Amygdala (tissue), 56 donors: ENCODE measurements at regions not wholly inside any gene's neighbourhood (a gene's known extent, or its start where the extent isn't known, plus 50 kb on each side); places are given as distances from the start of the nearest gene placed in this dataset.

ENCODE experiments used
- DNase-seq, 56 donors: peaks; one replicate each; lab custom pipeline; 2025; lab: John Stamatoyannopoulos, UW

DNA sequence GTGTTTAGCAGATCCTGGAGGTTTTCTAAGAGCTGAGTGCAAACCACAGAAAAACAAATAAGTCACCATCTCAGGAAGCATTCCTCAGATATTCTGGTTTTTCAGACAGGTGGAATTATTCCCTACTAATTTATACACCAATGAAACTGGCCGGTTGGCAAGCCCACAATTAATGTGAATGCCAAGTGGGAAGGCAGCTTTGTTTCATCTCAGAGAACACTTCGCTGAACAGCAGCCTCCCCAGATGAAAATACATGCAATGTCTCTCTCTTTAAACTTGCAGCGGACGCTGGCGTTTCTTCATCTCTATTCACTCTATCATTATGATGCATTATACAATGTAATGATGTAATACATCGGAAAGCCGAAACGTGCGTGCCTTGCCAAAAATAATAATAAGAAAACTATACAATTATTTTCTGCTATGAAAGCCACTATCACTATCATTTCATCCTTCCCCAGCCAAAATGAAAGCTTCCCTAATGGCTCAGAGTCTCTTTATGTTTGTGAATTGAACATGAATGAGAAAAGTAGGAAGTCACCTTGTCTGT lies 649.4 kb downstream of the BCL11A start:
- DNase-seq = no peak

DNA sequence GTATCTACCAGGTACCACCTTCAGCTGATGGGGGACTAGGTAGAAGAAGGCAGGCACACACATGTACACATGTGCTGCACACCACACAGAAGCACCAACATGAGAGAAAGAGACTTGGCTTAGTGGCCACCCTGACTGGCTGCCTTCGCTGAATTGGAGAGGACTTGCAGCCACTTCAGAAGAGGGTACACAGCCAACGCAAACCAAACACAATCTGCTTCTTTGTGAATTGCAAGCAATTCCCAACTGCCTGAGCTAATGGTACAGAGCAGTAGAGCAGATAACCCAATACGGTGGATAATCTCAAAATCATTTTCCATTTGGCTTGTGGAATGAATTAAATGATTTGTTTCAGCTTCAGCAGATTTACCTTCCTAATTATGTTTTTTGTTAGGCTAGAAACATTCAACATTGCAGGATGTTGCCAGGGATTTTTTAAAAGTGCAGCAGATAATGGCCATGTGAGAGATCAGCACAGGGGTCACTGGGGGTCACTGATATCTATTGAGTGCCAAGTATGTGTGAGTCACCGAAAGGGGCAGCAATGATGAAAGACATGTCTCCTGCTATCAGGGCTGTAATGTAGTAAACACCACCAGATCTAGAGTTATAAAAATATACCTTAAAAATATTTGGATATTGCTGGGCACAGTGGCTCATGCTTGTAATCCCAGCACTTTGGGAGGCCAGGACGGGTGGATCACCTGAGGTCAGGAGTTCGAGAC lies 652.6 kb downstream of the BCL11A start:
- no peak for DNase-seq

DNA sequence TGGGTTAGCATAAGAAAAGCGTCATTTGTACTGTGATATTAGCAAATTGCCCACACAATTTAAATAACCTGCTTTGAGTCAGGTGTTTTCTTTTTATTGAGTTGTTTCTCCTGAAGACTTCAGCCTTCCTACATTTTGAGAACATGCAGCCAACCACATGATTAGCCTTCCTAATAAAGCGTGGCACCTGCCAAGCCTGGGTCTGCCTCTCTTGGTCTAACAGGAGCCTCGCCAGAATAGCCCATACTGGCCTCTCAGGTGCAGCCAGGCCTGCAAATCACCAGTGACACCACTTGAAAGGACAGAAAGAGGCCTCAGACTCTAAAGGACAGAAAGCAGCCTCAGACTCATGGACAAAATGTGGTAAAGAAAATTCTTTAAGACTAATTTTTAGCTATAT lies 653.8 kb downstream of the BCL11A start:
- no peak for DNase-seq

DNA sequence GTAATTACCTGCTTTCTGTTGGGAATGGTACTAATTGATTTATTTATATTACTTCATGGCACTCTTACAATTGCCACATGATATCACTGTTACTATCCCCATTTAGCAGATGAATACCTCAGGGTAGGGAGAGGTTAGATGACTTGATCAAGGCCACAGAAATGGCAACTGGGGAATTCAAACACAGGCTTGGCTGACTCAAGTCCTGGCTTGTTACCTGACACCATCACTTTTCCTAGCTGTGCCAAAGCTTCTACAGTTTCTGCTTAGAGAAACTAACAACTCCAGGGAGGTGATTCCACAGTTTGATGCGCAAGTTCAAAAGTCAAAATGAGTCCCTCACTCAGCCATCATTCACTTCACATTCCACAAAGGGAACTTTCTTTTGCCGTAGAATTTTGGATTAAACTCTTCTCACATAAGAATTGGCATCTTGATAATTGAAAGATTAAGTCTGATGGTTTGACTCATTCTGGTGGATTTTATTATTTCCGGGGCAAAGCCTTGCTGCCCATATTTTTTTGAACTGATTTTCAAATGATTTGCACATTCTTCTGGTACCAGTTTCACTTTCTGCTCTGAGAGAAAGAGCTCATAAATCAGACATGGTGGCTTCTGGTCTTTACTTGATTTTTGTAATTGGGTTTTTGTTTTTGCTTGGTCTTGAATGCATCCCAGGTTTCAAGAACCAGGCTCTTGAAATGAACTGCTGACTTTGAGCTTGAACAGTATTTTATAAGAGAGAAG lies 656.8 kb downstream of the BCL11A start:
- no peak for DNase-seq

DNA sequence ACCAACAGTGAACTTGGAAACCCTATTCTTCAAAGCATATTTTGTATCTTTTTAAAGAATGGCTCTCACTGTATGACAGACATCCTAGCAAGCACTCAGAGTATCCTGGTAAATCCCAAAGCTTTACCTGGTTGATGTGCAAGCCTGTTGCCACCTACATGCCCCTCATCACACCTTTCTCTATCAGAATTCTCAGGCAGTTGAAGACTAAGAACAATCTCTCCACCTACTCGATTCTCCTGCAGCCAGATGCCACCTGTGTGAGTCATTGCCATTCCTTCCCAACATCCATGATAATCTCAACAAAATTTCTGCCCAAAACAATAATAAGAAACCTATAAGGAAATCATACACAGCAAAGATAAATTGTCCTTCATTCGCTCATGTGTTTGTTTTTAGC lies 659.8 kb downstream of the BCL11A start:
- no peak for DNase-seq

DNA sequence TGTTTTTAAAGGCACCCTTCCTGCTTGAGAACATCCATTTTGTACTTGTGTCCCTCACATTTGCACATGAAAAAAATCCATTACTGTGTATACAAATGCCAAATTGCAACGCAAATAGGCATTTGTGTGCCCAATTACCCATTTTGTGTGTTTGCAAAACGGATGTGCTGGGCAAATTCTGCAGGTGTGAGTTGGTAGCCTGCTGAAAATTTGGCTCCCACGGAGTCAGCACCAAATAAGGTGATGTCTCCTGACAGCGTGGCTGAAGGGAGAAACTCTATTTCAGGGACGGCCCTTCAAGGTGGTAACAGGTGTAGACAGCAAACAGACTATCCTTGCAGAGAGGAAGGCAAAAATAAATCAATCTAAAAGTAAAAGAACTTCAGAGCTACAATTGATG lies 661.1 kb downstream of the BCL11A start:
- no peak for DNase-seq

DNA sequence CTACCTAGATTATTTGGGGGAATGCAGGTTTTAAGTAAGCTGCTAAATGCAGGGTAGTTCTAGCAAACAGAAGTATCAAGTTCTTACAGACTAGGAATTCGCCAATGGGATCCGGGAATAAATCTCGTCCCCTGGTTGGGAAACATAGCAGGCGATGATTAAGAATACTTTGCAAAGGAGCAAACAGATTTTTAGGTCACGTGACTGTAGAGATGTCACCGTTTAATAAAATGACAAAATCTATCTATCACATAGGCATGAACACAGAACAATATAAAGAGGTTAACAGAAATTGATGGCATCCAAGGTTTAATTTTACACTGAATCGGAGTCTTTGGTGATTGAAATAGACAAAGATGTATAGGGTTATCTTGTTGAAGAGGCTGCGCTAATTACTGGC lies 664.1 kb downstream of the BCL11A start:
- no peak for DNase-seq

DNA sequence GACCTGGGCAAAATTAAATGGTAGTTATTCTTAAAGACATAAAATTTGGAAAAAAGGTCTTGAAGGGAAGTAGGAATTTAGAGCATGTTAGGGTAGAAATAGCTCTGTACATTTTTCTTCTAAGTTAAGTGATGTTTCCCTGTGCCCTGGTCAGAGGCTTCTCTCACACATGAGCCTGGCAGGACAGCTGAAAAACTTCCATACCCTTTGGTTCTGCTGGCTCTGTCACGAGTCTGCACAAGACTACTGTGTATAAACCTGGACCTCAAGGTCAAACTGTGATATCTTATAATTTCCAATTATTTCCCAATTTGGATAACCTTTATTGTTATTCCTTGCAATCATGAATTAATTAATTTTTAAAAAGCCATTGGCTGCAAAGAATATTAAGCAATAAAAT lies 664.7 kb downstream of the BCL11A start:
- DNase-seq = no peak

DNA sequence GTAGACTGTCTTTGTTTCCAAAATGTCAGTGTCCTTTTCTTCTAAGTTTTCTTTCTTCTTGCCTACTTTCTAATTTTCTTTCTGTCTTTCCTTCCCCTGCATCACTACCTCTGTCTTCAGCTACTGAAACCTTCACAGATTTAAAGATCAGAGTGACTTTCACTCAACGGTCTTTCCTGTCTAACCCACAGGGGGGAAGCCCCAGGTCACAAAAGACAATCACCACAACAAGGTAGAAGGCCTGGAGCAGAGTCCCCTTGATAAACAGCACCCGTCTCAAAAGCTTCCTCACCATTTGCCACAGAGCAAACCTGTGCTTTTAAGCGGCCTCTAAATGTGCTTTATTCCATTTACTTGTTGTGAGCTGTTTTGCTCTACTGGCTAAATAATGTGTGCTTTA lies 665.4 kb downstream of the BCL11A start:
- DNase-seq = no peak

DNA sequence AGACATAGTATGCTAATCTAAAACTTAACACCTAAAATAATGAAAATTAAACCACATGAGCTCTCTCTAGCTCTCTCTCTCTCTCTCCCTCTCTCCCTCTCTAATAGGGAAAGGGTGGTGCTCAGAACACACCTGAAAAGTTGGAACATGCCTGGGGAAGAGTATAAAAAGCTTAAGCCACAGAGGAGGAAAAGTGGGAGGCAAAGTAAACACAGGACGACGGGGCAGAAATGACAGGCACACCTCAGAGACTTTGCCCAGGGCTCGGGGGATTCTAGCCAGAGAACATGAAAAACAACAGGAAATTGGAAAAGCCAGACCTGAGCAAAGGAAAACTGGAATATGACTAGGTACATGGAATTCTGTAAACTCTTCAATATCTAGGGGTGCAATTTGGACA lies 666.1 kb downstream of the BCL11A start:
- DNase-seq = no peak

DNA sequence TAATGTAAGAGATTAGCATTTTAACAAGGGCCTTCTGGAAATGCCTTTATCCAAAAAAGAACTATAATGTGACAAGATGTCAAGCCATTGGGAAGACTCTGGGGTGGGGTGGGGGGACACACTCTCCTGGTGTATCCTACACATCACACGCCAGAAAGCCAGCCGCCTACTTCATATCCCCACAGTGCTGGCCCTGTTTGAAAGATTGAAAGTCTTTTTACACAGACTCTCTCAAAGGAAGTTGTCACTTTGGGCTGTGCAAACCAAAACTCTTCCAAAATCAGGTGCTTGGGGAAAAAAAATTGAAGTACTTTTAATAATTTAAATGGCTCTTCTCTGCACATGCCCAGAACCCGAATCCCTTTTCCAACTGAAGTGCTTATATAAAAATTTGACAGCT lies 666.7 kb downstream of the BCL11A start:
- no peak for DNase-seq

DNA sequence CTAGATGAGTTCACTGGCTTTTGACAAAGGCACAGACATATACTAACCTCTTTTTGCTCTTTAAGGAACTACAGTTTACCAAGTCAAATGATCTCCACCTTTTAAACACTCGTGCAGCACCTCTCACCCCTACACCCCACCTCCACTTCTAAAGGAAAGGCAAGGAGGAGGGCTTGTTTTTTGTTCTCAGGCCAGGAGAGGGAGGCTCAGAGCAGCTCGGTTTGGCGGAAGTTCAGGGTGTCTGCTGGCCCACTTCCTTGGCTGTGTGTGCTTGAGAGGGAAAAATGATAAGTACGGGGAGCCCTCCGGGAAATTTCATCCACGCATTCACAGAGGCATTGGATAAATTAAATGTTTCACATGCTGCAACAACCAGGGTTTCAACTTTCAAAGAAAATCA lies 667.9 kb downstream of the BCL11A start:
- no peak for DNase-seq

DNA sequence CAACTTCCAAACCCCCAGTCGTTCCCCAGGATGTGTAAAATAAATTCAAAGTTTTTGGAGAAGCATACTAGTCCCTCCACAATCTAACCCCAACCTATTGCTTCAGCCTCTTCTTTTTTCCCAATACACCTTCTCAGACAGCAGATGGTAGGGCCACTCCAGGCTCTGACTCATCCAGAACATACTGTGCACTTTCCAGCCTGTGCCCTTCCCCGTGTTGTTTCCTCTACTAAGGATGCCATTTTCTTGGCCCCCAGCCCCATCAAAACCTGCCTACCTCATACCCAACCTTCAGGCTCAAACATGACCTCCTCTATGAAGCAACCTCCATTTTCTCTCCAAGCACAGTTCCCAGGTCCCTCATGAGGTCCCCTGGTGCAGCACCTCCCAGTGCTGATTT lies 669.3 kb downstream of the BCL11A start:
- no peak for DNase-seq

DNA sequence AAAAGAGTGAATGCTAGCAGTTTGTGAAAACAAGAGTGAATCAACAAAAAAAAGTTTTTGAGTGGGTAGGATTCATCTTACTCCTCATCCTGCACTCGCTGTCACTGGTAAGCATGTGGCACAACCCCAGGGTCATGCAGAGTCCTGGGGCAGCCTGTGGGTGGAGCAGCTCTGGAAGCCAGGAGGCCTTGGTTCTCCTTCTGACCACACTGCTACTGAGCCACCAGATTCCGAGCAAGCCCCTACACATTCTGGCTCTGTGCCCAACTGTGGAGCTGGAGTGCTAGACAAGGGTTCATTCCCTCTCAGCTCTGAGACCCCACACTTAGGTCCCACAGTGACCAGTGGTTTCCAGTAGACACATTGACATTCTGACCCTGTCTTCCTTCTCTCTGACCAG lies 670.6 kb downstream of the BCL11A start:
- DNase-seq = no peak

DNA sequence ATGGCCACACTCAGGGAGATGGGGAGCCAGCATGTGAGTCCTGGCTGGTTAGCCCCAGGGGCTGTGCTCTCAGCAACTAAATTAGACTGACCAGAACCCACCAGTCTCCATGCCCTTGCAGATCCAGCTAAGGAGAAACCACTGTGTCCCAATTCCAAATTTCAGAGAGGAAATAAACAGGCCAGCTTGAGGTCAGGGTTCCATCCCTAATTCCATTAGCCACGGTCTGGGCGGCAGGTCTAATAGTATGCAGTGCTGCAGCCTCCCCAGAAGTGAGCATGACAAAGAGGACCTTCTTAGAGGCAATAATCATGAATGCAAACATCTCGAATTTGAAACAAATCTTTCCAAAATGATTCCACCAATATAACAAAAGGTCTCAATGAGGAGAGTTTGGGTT lies 671.2 kb downstream of the BCL11A start:
- DNase-seq = no peak

DNA sequence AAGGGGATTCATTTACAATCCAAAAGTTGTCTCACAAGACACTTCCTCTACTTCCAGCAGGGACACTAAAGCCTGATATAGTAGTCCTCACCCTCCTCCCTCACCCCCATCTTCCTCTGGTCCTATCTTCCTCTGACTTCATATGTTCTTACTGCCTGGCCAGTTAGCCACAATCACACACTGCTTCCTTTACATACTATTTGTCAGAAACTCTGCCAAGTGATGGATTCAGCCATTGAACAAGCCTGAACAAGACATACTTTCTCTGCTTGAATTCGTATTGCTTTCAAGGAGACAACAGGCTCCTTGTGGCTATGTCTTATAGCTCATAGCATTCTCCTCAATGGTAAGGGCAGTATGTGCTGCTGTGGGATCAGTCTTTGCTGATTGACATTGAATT lies 672.2 kb downstream of the BCL11A start:
- DNase-seq = no peak

DNA sequence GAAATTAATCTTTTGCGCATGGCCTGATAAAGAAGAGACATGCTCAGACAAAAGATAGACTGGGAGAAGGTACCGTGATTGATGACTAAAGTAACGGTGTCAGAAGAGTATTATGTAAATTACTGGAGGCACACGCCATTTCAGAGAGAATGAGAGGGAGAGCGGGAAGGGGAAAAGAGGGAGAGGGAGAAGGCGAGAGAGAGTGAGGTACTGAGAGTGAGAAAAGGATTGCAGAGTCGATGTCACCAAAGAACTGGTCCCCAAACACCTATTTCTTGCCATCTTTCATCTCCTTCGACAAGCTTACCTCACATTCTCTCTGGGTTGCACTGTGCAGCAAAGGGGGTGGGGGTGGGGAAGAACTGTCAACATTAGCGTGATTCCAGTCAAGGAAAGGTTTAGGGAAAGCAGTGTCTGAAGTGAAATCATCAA lies 673.7 kb downstream of the BCL11A start:
- no peak for DNase-seq

DNA sequence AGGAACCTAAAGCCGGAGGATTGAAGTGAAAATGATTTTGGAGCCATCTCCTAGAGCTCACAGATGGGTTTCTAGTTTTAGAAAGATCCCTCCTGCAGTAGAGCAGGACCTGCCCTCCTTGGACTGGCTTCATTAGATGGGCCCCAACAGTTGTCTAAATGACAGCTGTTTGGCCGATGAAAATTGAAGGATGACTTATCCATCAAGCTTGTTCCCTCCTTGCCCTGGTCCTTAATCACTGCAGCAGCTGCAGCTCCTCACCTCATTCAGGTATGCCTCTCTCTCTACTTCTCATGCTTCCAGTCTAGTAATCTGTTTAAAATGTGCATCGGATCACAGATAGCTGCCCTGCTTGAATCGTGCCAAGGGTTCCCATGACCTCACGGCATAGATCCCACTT lies 677.6 kb downstream of the BCL11A start:
- DNase-seq = no peak

DNA sequence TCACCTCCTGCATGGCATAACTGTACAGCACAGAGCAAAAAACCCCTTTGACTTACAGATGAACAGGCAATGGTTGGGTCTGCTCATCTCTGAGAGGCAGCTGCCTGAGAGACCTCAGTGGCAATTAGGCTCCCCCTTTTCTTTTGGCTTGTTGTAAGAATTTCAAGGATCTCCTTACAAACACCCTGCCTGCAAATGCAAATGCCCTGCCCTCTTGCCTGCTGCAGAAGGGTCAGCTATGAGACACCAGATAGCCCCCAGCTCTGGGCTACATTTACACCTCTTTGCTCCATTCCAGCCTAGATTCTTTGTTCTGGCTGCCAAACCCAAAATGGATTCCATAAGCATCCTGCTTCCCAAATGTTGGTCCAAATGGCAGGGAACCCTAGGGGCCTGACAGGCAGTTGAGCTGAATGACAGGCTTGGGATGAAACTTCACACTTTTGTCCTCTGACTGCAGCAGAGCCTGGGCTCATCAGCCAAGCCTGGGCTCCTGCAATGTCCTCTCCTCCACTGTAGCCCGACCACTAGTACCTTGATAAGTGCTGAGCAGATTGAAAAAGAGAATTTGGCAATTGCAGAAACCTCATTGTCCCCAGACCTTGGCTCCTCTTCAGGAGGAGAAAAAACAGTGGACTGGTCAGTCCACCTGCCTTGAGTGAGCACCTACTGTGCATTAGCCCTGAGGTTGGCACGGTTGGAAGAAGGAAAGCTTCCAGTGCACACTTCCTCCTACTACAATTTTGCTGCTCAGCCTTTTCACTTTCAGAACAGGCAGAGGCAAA lies 678.3 kb downstream of the BCL11A start:
- DNase-seq = no peak

DNA sequence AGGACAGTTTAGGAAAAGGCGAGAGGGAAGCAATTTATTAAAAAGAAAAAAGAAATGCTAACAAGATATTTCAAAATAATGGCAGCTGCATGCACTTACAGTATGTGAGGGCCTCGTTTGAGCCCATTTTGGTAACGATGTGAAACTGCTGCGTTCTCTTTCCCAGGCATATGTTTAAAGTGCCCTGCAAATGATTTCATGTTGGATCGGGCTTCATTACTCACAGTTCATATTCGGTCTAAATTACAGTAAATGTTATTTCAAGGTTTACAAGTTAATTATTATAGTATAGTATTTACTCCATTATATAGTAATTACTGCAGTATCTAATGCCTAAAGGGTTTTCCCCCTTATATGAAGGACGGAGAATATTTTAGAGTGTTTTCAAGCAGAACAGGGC lies 679.1 kb downstream of the BCL11A start:
- no peak for DNase-seq

DNA sequence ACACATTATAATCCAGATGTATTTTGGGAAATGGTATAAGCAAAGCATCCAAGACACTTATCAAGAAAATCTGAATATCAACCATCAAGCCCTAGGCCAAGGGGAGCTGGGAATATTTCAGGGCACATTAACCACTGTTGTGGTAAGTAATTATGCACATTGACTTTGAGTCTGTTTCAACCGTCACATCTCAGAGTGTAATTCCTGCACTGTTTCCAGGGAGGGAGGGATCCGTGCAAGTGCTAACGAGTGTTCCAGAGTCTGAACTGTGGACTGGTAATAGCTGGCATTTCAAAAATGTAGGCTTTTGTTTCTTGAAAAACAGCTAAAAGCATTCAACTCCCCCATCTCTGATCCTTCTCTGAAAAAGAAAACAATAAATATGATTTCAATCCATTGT lies 681.6 kb downstream of the BCL11A start:
- DNase-seq = no peak
